Epidermal melanocyte (primary cell): ENCODE measurements at regions not wholly inside any gene's neighbourhood (a gene's known extent, or its start where the extent isn't known, plus 50 kb on each side); places are given as distances from the start of the nearest gene placed in this dataset.
"Not testable (repeated sequence)": the region's sequence is repeated elsewhere in the genome, so short reads cannot be mapped to it uniquely, and the experiment has no call there.

Experiments
- DNase-seq: peaks from one replicate; pipeline ENCODE4 v3.0.0; 2011; ENCODE audit warnings: low spot score; ENCODE audit not compliant: insufficient read length

- DNase-seq: no peak
These were observed 90.0 kb upstream of the NFASC start for GRCh38 chr1:204780630-204781029.

- DNase-seq: no peak
These were observed 88.5 kb upstream of the NFASC start for GRCh38 chr1:204782118-204782700.

- DNase-seq: not testable (repeated sequence)
These were observed 85.6 kb upstream of the NFASC start for GRCh38 chr1:204785023-204785422.

GRCh38 chr1:204788470-204788869 lies 82.2 kb upstream of the NFASC start:
- no peak for DNase-seq

GRCh38 chr1:204791453-204792353 lies 79.0 kb upstream of the NFASC start:
- no peak for DNase-seq

- no peak for DNase-seq
These were observed 78.3 kb upstream of the NFASC start for GRCh38 chr1:204792354-204792692.

- no peak for DNase-seq
These were observed 77.3 kb upstream of the NFASC start for GRCh38 chr1:204793259-204793914.

- not testable (repeated sequence) for DNase-seq
These were observed 73.8 kb upstream of the NFASC start for GRCh38 chr1:204796886-204797285.

- no peak for DNase-seq
These were observed 73.3 kb upstream of the NFASC start for GRCh38 chr1:204797401-204797800.

GRCh38 chr1:204799630-204800029 lies 71.0 kb upstream of the NFASC start:
- DNase-seq: no peak

GRCh38 chr1:204801211-204801610 lies 69.5 kb upstream of the NFASC start:
- no peak for DNase-seq

GRCh38 chr1:204802401-204803175 lies 68.1 kb upstream of the NFASC start:
- DNase-seq: no peak

GRCh38 chr1:204803607-204804006 lies 67.1 kb upstream of the NFASC start:
- no peak for DNase-seq

- DNase-seq: peak; percentile 79
These were observed 63.5 kb upstream of the NFASC start for GRCh38 chr1:204806943-204807687.

GRCh38 chr1:204809488-204809887 lies 61.2 kb upstream of the NFASC start:
- no peak for DNase-seq

- no peak for DNase-seq
These were observed 57.8 kb upstream of the NFASC start for GRCh38 chr1:204812842-204813241.

GRCh38 chr1:204813522-204813921 lies 57.1 kb upstream of the NFASC start:
- DNase-seq: no peak

GRCh38 chr1:204814166-204814884 lies 56.3 kb upstream of the NFASC start:
- no peak for DNase-seq

- no peak for DNase-seq
These were observed 53.3 kb upstream of the NFASC start for GRCh38 chr1:204817341-204817740.

GRCh38 chr1:204818998-204819397 lies 51.7 kb upstream of the NFASC start:
- no peak for DNase-seq
